NCI-H2227 (cell line): ENCODE measurements at regions not wholly inside any gene's neighbourhood (a gene's known extent, or its start where the extent isn't known, plus 50 kb on each side); places are given as distances from the start of the nearest gene placed in this dataset.
"Not testable (repeated sequence)": the region's sequence is repeated elsewhere in the genome, so short reads cannot be mapped to it uniquely, and the experiment has no call there.

ENCODE experiments used
- DNase-seq: peaks from one replicate; lab custom pipeline; 2025; ENCODE audit not compliant: unreplicated experiment; lab: John Stamatoyannopoulos, UW

GRCh38 chr4:15162465-15163283 is 160.4 kb downstream of the CPEB2 start:
- no peak for DNase-seq

- no peak for DNase-seq
These were observed 161.0 kb downstream of the CPEB2 start for GRCh38 chr4:15163284-15163645.

GRCh38 chr4:15164571-15164970 is 162.3 kb downstream of the CPEB2 start:
- no peak for DNase-seq

- DNase-seq, result no peak
These were observed 165.5 kb downstream of the CPEB2 start for GRCh38 chr4:15167743-15168142.

- DNase-seq, result no peak
These were observed 166.5 kb downstream of the CPEB2 start for GRCh38 chr4:15168759-15169158.

GRCh38 chr4:15171725-15172124 is 169.4 kb downstream of the CPEB2 start:
- DNase-seq, result no peak

- DNase-seq, result no peak
These were observed 171.0 kb downstream of the CPEB2 start for GRCh38 chr4:15173251-15173650.

- DNase-seq, result not testable (repeated sequence)
These were observed 171.9 kb downstream of the CPEB2 start for GRCh38 chr4:15174168-15174567.

GRCh38 chr4:15179842-15180241 is 177.6 kb downstream of the CPEB2 start:
- DNase-seq, result not testable (repeated sequence)

GRCh38 chr4:15182600-15183220 is 180.4 kb downstream of the CPEB2 start:
- no peak for DNase-seq

- no peak for DNase-seq
These were observed 183.9 kb downstream of the CPEB2 start for GRCh38 chr4:15186149-15186548.

- DNase-seq, result no peak
These were observed 184.5 kb downstream of the CPEB2 start for GRCh38 chr4:15186806-15187205.

GRCh38 chr4:15188605-15189539 is 186.6 kb downstream of the CPEB2 start:
- no peak for DNase-seq

- DNase-seq, result no peak
These were observed 192.2 kb downstream of the CPEB2 start for GRCh38 chr4:15194520-15194919.

- no peak for DNase-seq
These were observed 194.7 kb downstream of the CPEB2 start for GRCh38 chr4:15197005-15197404.

- DNase-seq, result no peak
These were observed 195.9 kb downstream of the CPEB2 start for GRCh38 chr4:15198070-15198727.

- no peak for DNase-seq
These were observed 199.5 kb downstream of the CPEB2 start for GRCh38 chr4:15201782-15202181.

GRCh38 chr4:15202481-15202880 is 200.2 kb downstream of the CPEB2 start:
- DNase-seq, result no peak

GRCh38 chr4:15206526-15206925 is 204.2 kb downstream of the CPEB2 start:
- DNase-seq, result not testable (repeated sequence)

- DNase-seq, result no peak
These were observed 211.2 kb downstream of the CPEB2 start for GRCh38 chr4:15213302-15213970.
